A549 (cell line): ENCODE measurements at regions not wholly inside any gene's neighbourhood (a gene's known extent, or its start where the extent isn't known, plus 50 kb on each side); places are given as distances from the start of the nearest gene placed in this dataset.

Experiments used
- CTCF ChIP-seq: fragments of >200 bp; sonication (Bioruptor Twin); formaldehyde crosslinking; IDR thresholded peaks from 3 replicates; pipeline ENCODE4 v1.5.1; 2016
- JUN ChIP-seq, 2 experiments: fragments of >200 bp; sonication (Bioruptor Twin); formaldehyde crosslinking; IDR thresholded peaks; 2 replicates in 1 of 2; 3 replicates in 1 of 2; pipeline ENCODE4 v1.6.1; 2016 to 2017
- POLR2A ChIP-seq: IDR thresholded peaks from 2 replicates; pipeline ENCODE4 v1.6.1; 2012; ENCODE audit warnings: mild to moderate bottlenecking, low read length
- REST ChIP-seq: fragments of 200-600 bp; sonication (generic); IDR thresholded peaks from 2 replicates; pipeline ENCODE4 v1.6.1; 2016; ENCODE audit warnings: antibody characterized with exemption, mild to moderate bottlenecking, moderate library complexity
- SREBF2 ChIP-seq: fragments of 450-650 bp; IDR thresholded peaks from 2 replicates; pipeline ENCODE4 v1.6.1; 2014; ENCODE audit warnings: mild to moderate bottlenecking, moderate library complexity

- no peak for TF ChIP-seq POLR2A
- TF ChIP-seq CTCF, result no peak
- no peak for TF ChIP-seq SREBF2
- no peak for TF ChIP-seq JUN (IDR thresholded peaks at IDR 0.05)
- no peak for TF ChIP-seq REST
Observed at GRCh38 chr2:222133897-222134296, 164.9 kb downstream of the PAX3 start.
